GM18507 (cell line): ENCODE measurements at regions not wholly inside any gene's neighbourhood (a gene's known extent, or its start where the extent isn't known, plus 50 kb on each side); places are given as distances from the start of the nearest gene placed in this dataset.

Experiments used
- DNase-seq: peaks from one replicate; pipeline ENCODE4 v3.0.0; 2011; ENCODE audit warnings: low read depth; ENCODE audit not compliant: insufficient read length; ENCODE audit errors: extremely low spot score
- FAIRE-seq: peaks from 2 replicates; lab custom pipeline; 2011; peaks lifted over from hg19 to GRCh38; lab: Jason Lieb, UNC

GRCh38 chr5:158170060-158170459, 311.1 kb upstream of the CLINT1 start:
- no peak for DNase-seq
- FAIRE-seq = no peak

- FAIRE-seq = no peak
- DNase-seq = no peak
These were observed 307.5 kb upstream of the CLINT1 start for GRCh38 chr5:158166424-158166823.

GRCh38 chr5:158165647-158166046, 306.7 kb upstream of the CLINT1 start:
- FAIRE-seq = no peak
- DNase-seq = no peak

GRCh38 chr5:158164296-158165047, 305.5 kb upstream of the CLINT1 start:
- no peak for DNase-seq
- no peak for FAIRE-seq

- no peak for FAIRE-seq
These were observed 304.7 kb upstream of the CLINT1 start for GRCh38 chr5:158163451-158164295.

GRCh38 chr5:158162479-158163034, 303.6 kb upstream of the CLINT1 start:
- no peak for DNase-seq
- no peak for FAIRE-seq

More at GRCh38 chr5:158163451-158164295, 304.7 kb upstream of the CLINT1 start:
- no peak for DNase-seq

GRCh38 chr5:158162026-158162425, 303.1 kb upstream of the CLINT1 start:
- FAIRE-seq (no peak), DNase-seq (no peak)

GRCh38 chr5:158159621-158160020, 300.7 kb upstream of the CLINT1 start:
- no peak for DNase-seq
- FAIRE-seq = no peak

- FAIRE-seq (no peak), DNase-seq (no peak)
These were observed 297.0 kb upstream of the CLINT1 start for GRCh38 chr5:158155811-158156505.

GRCh38 chr5:158155067-158155466, 296.1 kb upstream of the CLINT1 start:
- DNase-seq (no peak), FAIRE-seq (no peak)

GRCh38 chr5:158154226-158155005, 295.5 kb upstream of the CLINT1 start:
- no peak for FAIRE-seq
- DNase-seq = no peak

- FAIRE-seq = no peak
- DNase-seq = no peak
These were observed 294.6 kb upstream of the CLINT1 start for GRCh38 chr5:158153508-158153907.

- no peak for FAIRE-seq
- no peak for DNase-seq
These were observed 293.2 kb upstream of the CLINT1 start for GRCh38 chr5:158152136-158152535.

- FAIRE-seq (no peak), DNase-seq (no peak)
These were observed 288.3 kb upstream of the CLINT1 start for GRCh38 chr5:158147227-158147626.

GRCh38 chr5:158145827-158146226, 286.9 kb upstream of the CLINT1 start:
- no peak for DNase-seq
- FAIRE-seq = no peak

GRCh38 chr5:158143081-158143480, 284.1 kb upstream of the CLINT1 start:
- no peak for DNase-seq

GRCh38 chr5:158142156-158142555, 283.2 kb upstream of the CLINT1 start:
- FAIRE-seq (no peak), DNase-seq (no peak)

More at GRCh38 chr5:158143081-158143480, 284.1 kb upstream of the CLINT1 start:
- FAIRE-seq = no peak

- no peak for DNase-seq
- FAIRE-seq = no peak
These were observed 281.3 kb upstream of the CLINT1 start for GRCh38 chr5:158140120-158140731.

- FAIRE-seq (no peak), DNase-seq (no peak)
These were observed 280.2 kb upstream of the CLINT1 start for GRCh38 chr5:158139161-158139560.
